Parathyroid adenoma (tissue), 2 donors: ENCODE measurements at regions not wholly inside any gene's neighbourhood (a gene's known extent, or its start where the extent isn't known, plus 50 kb on each side); places are given as distances from the start of the nearest gene placed in this dataset.
A peak's percentile ranks its signal among the peaks of the same experiment; 100 is the strongest.

Experiments used
- H2AFZ ChIP-seq: fragments of 300-600 bp; sonication (generic); one replicate; pipeline ENCODE4 v1.7.0; 2017; ENCODE audit warnings: antibody characterized with exemption, mild to moderate bottlenecking
- H3K27ac ChIP-seq: fragments of 300-600 bp; sonication (generic); one replicate; pipeline ENCODE4 v1.7.0; 2017
- H3K27me3 ChIP-seq: fragments of 300-600 bp; sonication (generic); one replicate; pipeline ENCODE4 v1.7.0; 2017; ENCODE audit warnings: low read length; ENCODE audit not compliant: control insufficient read depth, insufficient read depth
- H3K36me3 ChIP-seq: fragments of 300-600 bp; sonication (generic); one replicate; pipeline ENCODE4 v1.7.0; 2017; ENCODE audit warnings: low read length; ENCODE audit not compliant: control insufficient read depth, insufficient read depth
- H3K4me1 ChIP-seq: fragments of 300-600 bp; sonication (generic); one replicate; pipeline ENCODE4 v1.7.0; 2017; ENCODE audit warnings: control low read depth
- H3K4me2 ChIP-seq: fragments of 300-600 bp; sonication (generic); one replicate; pipeline ENCODE4 v1.7.0; 2017; ENCODE audit warnings: low read length
- H3K4me3 ChIP-seq: fragments of 300-600 bp; sonication (generic); one replicate; pipeline ENCODE4 v1.7.0; 2017; ENCODE audit warnings: low read depth, low read length
- H3K79me2 ChIP-seq: fragments of 300-600 bp; sonication (generic); one replicate; pipeline ENCODE4 v1.7.0; 2017; ENCODE audit warnings: control low read depth
- H3K9ac ChIP-seq: fragments of 300-600 bp; sonication (generic); one replicate; pipeline ENCODE4 v1.7.0; 2017; ENCODE audit warnings: mild to moderate bottlenecking
- H3K9me3 ChIP-seq: fragments of 300-600 bp; sonication (generic); one replicate; pipeline ENCODE4 v1.7.0; 2017; ENCODE audit warnings: low read length; ENCODE audit not compliant: control insufficient read depth
- TF ChIP-seq, protein P1 (sequence below): fragments of 300-600 bp; sonication (generic); IDR thresholded peaks from one replicate; pipeline ENCODE4 v1.7.0; 2017; ENCODE audit warnings: antibody characterized with exemption, mild to moderate bottlenecking
- donor health status: primary hyperparathyroidism.

GRCh38 chr17:79389896-79390295 lies 221.0 kb downstream of the RBFOX3 start:
- Histone ChIP-seq H3K9ac (no peak overlapping the region), H3K4me1 (no peaks in the 10 kb centered on the region), H3K4me2 (no peak overlapping the region), H3K4me3 (no peak overlapping the region), H3K79me2 (no peaks in the 10 kb centered on the region), H3K36me3 (no peaks in the 10 kb centered on the region), H2AFZ (no peak overlapping the region), H3K9me3 (no peaks in the 10 kb centered on the region), H3K27ac (no peak overlapping the region), H3K27me3 (peaks cover 6% of the 10 kb centered on the region)
- TF ChIP-seq, protein P1, sequence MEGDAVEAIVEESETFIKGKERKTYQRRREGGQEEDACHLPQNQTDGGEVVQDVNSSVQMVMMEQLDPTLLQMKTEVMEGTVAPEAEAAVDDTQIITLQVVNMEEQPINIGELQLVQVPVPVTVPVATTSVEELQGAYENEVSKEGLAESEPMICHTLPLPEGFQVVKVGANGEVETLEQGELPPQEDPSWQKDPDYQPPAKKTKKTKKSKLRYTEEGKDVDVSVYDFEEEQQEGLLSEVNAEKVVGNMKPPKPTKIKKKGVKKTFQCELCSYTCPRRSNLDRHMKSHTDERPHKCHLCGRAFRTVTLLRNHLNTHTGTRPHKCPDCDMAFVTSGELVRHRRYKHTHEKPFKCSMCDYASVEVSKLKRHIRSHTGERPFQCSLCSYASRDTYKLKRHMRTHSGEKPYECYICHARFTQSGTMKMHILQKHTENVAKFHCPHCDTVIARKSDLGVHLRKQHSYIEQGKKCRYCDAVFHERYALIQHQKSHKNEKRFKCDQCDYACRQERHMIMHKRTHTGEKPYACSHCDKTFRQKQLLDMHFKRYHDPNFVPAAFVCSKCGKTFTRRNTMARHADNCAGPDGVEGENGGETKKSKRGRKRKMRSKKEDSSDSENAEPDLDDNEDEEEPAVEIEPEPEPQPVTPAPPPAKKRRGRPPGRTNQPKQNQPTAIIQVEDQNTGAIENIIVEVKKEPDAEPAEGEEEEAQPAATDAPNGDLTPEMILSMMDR = no peak

- Histone ChIP-seq H3K36me3 (no peaks in the 10 kb centered on the region), H3K4me3 (no peak overlapping the region), H3K27ac (no peak overlapping the region), H3K4me1 (no peaks in the 10 kb centered on the region), H3K9ac (no peak overlapping the region), H3K4me2 (no peak overlapping the region), H3K9me3 (no peaks in the 10 kb centered on the region), H3K27me3 (peaks cover 6% of the 10 kb centered on the region), H3K79me2 (no peaks in the 10 kb centered on the region), H2AFZ (no peak overlapping the region)
- TF ChIP-seq, protein P1 = peak; percentile 89
These were observed 222.1 kb downstream of the RBFOX3 start for GRCh38 chr17:79388556-79389295.

- no peak overlapping the region for H3K4me3 ChIP-seq
- H2AFZ ChIP-seq = no peak overlapping the region
- H3K9me3 ChIP-seq = no peaks in the 10 kb centered on the region
- peaks cover 6% of the 10 kb centered on the region for H3K27me3 ChIP-seq
- TF ChIP-seq, protein P1 = no peak
- H3K36me3 ChIP-seq = no peaks in the 10 kb centered on the region
- no peak overlapping the region for H3K4me2 ChIP-seq
- H3K9ac ChIP-seq = no peak overlapping the region
- H3K27ac ChIP-seq = no peak overlapping the region
- H3K79me2 ChIP-seq = no peaks in the 10 kb centered on the region
- no peaks in the 10 kb centered on the region for H3K4me1 ChIP-seq
These were observed 223.1 kb downstream of the RBFOX3 start for GRCh38 chr17:79387783-79388182.

DNA sequence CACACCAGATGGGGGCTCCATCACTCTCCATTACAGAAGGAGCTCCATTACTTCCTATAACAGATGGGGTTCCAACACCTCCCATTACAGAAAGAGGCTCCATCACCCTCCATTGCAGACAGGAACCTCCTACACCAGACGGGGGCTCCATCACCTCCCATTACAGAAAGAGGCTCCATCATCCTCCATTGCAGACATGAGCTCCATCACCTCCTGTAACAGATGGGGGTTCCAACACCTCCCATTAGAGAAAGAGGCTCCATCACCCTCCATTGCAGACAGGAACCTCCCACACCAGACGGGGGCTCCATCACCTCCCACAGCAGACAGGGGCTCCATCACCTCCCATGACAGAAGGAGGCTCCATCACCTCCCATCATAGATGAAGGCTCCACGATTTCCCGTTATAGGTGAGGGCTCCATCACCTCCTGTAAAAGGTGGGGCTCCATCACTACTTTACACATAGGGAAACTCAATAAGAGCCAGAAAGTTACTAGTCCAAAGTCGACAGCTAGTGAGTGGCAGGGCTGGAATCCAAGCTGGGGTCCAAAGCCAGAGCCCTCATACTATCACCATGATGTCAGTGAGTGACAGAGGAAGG lies 224.8 kb downstream of the RBFOX3 start:
- H3K27me3 ChIP-seq = peaks cover 6% of the 10 kb centered on the region

More for the DNA sequence above, 224.8 kb downstream of the RBFOX3 start:
- Histone ChIP-seq H3K4me2 (no peak overlapping the region), H2AFZ (no peak overlapping the region), H3K27ac (no peak overlapping the region), H3K4me3 (no peak overlapping the region), H3K9ac (no peak overlapping the region), H3K4me1 (no peaks in the 10 kb centered on the region), H3K36me3 (no peaks in the 10 kb centered on the region), H3K9me3 (no peaks in the 10 kb centered on the region), H3K79me2 (no peaks in the 10 kb centered on the region)
- TF ChIP-seq, protein P1 = no peak
